ENCODE measurements at regions not wholly inside any gene's neighbourhood (a gene's known extent, or its start where the extent isn't known, plus 50 kb on each side); places are given as distances from the start of the nearest gene placed in this dataset.

DNA sequence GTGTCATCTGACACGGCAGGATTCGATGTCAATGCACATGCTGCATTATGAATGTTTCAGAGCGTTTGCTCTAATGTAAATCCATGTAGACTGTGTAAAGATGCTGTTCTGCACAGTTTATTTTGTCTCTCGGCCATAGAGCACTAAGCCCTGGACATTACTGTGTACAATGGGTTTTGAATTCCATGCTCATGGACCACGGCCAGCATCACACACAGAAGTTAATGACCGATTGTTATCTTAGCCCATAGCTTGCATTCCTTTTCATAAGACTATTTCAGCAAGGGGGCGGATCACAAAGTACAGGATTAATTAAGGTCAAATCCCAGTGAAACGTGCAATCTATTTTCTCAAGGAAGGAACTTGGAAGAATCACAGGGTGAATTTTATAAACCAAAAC, 286.1 kb upstream of the TENM3 start:
- H3K4me1 ChIP-seq = no peaks in the 10 kb centered on the region
- ATAC-seq = no peak
- H3K27ac ChIP-seq = no peak overlapping the region
- H3K4me3 ChIP-seq = no peak overlapping the region
- no peaks in the 10 kb centered on the region for H3K9me3 ChIP-seq
- no peaks in the 10 kb centered on the region for H3K36me3 ChIP-seq
- TF ChIP-seq, protein P1, sequence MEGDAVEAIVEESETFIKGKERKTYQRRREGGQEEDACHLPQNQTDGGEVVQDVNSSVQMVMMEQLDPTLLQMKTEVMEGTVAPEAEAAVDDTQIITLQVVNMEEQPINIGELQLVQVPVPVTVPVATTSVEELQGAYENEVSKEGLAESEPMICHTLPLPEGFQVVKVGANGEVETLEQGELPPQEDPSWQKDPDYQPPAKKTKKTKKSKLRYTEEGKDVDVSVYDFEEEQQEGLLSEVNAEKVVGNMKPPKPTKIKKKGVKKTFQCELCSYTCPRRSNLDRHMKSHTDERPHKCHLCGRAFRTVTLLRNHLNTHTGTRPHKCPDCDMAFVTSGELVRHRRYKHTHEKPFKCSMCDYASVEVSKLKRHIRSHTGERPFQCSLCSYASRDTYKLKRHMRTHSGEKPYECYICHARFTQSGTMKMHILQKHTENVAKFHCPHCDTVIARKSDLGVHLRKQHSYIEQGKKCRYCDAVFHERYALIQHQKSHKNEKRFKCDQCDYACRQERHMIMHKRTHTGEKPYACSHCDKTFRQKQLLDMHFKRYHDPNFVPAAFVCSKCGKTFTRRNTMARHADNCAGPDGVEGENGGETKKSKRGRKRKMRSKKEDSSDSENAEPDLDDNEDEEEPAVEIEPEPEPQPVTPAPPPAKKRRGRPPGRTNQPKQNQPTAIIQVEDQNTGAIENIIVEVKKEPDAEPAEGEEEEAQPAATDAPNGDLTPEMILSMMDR (IDR thresholded peaks at IDR 0.05) = no peak
- intact Hi-C loops (cut with DNase I) = no loop called here
- no peaks in the 10 kb centered on the region for H3K27me3 ChIP-seq
- peak in 1 of 4 donors; percentile 1 for DNase-seq

DNA sequence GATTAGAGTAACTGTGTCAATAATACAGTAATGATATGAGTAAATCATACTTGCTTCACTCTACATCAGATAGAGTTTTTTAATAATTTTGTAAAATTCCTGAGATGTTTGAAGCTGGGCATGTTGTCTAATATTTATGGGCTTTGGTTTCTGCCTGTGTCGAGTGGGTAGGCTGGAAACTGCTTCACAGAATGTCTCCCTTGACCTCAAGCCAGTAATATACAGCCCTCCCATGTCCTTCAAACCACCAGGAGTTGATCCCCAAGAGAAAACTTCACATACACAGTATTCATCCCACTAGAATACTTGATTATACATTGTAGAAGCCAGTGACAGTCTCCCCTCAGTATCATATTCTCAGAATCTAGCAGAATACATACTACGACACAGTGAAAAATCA, 284.8 kb upstream of the TENM3 start:
- no peaks in the 10 kb centered on the region for H3K4me1 ChIP-seq
- H3K4me3 ChIP-seq = no peak overlapping the region
- H3K27me3 ChIP-seq = no peaks in the 10 kb centered on the region
- ATAC-seq = no peak
- TF ChIP-seq, protein P1 (IDR thresholded peaks at IDR 0.05) = no peak
- H3K36me3 ChIP-seq = no peaks in the 10 kb centered on the region
- no peaks in the 10 kb centered on the region for H3K9me3 ChIP-seq
- intact Hi-C loops (cut with DNase I) = no loop called here
- no peak overlapping the region for H3K27ac ChIP-seq
- no peak for DNase-seq

DNA sequence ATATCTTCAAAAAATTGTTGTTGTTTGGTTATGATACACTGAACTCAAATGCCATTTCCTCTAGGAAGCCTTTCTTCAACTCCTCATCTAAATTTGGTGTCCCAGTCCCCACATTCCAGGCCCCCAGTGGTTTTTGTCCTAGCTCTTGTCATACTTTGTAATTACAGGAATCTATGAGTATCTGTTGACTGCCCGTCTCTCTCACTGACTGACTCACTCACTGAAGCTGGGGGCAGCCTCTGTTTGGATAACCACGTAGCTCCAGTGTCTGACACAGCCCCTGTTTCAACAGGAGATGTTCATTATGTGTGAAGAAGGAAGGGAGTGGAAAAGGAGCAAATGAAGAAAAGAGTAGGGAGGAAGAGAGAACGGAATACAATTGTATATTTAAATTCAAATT, 284.1 kb upstream of the TENM3 start:
- no peaks in the 10 kb centered on the region for H3K9me3 ChIP-seq
- no peak for ATAC-seq

DNA sequence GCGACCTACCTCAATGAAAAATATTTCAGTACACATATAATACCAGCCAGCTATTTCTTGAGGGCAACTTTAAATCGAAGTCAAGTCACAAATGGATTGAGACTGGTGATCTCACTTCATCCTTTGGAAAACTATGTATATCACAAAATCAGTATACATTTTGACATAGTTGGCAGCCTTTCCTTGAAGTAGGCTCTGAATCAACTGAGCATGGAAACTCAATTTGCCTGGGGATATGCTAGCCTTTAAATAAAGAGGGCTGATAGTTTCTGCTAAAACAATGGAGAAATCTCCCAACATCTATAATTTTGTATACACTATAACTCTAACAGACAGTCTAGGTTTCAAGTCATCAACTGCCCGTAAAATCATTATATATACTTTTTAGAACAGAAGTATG, 282.8 kb upstream of the TENM3 start:
- Histone ChIP-seq H3K9me3 (no peaks in the 10 kb centered on the region), H3K4me3 (no peak overlapping the region), H3K27me3 (no peaks in the 10 kb centered on the region), H3K27ac (no peak overlapping the region), H3K36me3 (no peaks in the 10 kb centered on the region), H3K4me1 (no peaks in the 10 kb centered on the region)
- intact Hi-C loops (cut with DNase I) = no loop called here
- DNase-seq = no peak
- ATAC-seq = no peak
- TF ChIP-seq, protein P1 (IDR thresholded peaks at IDR 0.05) = no peak

More for the DNA sequence above, 284.1 kb upstream of the TENM3 start:
- intact Hi-C loops (cut with DNase I) = no loop called here
- Histone ChIP-seq H3K4me1 (no peaks in the 10 kb centered on the region), H3K27me3 (no peaks in the 10 kb centered on the region), H3K27ac (no peak overlapping the region), H3K36me3 (no peaks in the 10 kb centered on the region), H3K4me3 (no peak overlapping the region)
- no peak for DNase-seq
- TF ChIP-seq, protein P1 (IDR thresholded peaks at IDR 0.05) = no peak

DNA sequence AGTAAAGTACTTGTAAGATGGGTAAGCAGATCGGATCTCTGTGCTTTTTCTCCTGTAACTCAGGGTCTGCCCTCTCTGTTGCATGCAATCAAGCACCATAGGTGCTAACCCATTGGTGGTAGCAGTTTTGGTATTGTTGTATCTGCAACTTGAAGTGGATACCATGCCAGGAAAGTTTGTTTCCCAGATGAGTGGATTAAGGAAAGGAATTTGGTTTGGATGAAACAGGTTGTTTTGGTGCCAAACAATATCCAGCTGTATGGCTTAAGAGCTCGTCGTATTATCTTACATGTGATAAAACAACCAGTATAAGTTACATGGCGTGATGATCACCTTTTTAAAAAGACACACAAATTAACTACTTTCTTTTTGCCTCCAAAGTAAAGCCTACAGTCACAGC, 280.9 kb upstream of the TENM3 start:
- TF ChIP-seq, protein P1 (IDR thresholded peaks at IDR 0.05) = no peak
- no peaks in the 10 kb centered on the region for H3K9me3 ChIP-seq
- ATAC-seq (no peak), DNase-seq (peak in 1 of 4 donors; percentile 2)
- no peak overlapping the region for H3K27ac ChIP-seq
- intact Hi-C loops (cut with DNase I) = no loop called here
- H3K4me1 ChIP-seq = no peaks in the 10 kb centered on the region
- H3K36me3 ChIP-seq = no peaks in the 10 kb centered on the region
- H3K27me3 ChIP-seq = no peaks in the 10 kb centered on the region
- no peak overlapping the region for H3K4me3 ChIP-seq
